Stimulated activated CD4-positive, alpha-beta T cell treated with anti-CD3 and anti-CD28 coated beads, Interleukin-12 subunit alpha, Interleukin-12 subunit beta, amount 100 ng/mL, for 48 hours (primary cell): ENCODE measurements at regions not wholly inside any gene's neighbourhood (a gene's known extent, or its start where the extent isn't known, plus 50 kb on each side); places are given as distances from the start of the nearest gene placed in this dataset.
"Not testable (repeated sequence)": the region's sequence is repeated elsewhere in the genome, so short reads cannot be mapped to it uniquely, and the experiment has no call there.

Experiments used
- DNase-seq, 3 donors: peaks; one replicate each; pipeline ENCODE4 v3.0.0-alpha.2; 2020; ENCODE audit warnings: low read depth in 2 of 3, low spot score in 1 of 3

DNA sequence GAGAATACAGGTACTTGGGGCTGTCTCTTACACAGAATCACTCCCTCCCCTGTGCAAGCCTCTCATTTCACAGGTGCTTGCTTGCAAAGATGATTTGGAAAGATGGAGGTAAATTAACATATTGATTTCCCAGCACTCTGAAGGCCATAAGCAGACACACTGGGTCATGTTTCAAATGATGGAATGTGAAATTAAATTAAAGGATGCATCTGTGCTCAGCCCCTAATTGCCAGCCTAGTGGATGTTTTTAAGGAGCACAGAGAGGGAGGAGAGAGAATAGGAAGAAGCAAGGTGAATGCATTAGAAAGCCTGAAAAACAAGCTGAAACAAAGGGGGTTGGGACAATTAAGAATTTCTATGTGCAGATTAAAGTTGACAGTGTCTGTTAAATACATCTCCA lies 96.1 kb upstream of the GRIP1 start:
- no peak for DNase-seq

DNA sequence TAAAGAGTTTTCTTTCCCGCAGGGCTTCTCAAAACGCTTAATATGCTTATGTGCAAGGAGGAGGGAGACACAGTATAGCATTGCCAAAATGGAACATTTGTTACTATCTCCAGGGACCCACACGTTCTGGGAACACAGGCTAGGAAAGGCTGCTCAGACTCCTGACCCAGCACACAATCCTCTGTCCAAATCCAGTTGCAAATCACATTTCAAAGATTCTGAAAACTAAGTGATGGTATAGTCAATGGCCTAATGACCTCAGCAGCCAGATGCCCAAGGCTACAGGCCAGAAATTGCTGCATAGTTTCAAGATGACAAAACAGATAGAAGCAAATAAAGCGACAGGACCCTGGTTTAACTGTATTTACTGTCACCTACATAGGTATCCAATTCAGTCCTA lies 97.0 kb upstream of the GRIP1 start:
- no peak for DNase-seq

DNA sequence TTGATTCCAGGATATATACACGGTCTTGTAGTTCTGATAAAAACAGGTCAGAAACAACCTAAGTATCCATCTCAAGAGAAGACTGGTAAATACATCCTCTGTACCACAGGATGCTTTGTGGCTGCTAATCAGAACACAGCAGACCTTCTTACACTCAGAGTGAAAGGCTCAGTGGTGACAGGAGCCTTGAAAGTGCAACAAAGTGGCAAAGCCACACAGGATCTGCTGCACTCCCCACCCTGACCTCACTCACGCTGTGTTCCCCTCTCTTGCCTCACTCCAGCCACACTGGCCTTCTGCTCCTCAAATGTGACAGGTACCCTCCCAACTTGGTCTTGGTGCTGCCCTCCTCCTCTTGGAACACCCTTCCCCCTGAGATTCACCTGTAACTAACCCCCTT lies 98.1 kb upstream of the GRIP1 start:
- peak; percentile 20 to 34 (median 25) for DNase-seq

DNA sequence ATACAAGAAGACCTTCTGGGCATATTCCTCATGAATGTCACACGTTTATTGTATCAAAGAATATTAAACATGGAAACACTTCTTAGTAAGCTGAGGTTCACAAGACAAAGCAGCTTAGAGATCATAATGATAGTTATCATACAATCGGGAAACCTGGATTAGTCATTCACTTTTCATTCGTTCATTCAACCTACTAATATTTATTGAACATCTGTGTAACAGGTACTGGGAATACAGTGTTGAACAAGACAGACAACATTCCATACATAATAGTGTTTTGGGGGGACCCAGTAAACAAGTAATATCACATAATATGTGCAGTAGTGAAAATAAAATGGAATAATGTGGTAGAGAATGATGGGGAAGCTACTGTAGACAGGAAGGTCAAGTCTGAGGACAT lies 100.6 kb upstream of the GRIP1 start:
- no peak for DNase-seq

DNA sequence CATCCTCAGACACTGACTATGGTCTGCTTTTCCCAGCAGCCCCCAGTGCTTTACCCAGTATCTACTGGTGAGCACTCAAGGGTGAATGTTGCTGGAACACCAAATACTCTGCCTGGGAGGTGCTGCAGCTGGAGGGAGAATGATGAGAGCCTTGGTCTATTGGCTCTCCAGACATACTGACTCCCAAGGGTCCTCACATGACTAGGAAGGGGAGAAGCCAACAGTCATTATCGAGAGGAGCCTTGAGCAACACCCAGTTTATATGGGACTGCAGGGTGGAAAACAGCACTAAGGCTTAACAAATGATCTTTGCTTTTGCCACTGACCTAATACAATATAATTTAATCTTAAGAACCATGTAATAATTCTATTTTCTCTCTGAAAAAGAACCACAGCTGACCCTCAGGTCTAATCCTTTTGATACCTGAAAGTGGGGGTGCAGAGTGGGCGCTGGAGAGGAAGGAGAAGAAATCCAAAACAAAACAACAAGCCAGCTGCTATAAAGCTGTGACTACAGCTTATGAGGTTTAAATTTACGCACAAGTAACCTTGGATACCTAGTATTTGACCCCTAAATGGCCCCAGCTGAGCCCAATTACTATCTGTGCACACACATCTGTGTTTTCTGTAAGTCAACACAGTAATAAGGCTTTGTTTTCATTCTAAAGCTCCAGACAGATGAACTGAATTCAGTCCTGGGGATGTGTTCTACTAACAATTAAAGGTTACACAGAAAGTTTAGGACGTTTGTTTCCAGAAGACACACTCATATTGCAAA lies 107.8 kb upstream of the GRIP1 start:
- no peak for DNase-seq

DNA sequence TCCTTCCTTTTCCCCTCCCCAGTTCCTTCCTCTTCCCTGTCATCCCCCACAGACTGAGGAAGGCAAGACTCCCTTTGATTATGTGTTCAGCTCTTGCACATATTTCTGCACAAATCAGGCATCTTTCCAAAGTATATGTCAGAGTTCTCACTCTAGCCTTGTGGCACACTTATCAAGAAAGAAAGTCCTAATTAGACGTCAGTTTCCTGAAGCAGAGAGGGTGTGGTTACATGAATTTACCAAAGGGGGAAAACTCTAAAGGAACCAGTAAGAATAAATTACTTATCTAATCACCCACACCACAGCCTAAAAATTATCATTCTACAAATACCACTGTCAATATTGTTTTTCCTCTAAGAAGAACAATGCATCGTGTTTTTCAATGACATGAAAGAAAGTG lies 120.7 kb upstream of the GRIP1 start:
- no peak for DNase-seq

DNA sequence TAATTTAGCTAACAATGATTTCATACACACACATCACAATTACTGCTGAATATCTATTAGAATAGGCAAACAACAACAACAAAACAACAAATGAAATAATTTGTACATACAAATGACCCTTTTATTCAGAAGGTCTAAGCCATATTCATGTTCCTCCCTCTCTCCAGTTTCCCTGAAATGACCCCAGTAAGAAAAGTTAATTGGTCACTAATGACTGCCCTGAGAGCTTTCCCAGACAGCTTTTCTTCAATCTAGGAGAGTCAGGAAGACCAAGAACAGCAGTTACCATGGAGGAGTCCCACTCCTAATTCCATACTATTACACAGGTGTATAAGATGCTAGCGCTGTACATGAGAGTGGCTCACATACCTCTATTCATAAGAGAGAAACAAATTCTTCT lies 121.2 kb upstream of the GRIP1 start:
- no peak for DNase-seq

DNA sequence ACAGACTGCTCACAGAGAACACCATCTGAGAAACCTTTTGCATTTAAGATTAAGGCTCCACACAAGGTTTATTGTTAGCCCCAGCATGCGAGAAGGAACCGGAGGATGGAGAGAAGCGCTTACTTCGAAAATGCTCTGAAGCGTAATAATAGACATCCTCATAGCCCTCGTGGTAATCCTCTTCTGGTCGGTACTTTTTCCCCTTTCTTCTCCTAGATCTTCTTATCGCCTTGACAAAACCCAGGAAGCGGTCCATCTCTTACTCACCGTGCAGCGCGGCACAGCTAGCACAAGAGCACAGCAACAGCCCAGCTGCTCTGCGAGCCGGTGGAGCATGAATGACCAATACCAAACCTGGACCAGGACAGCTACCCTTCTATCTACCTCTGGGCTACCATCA lies 125.1 kb upstream of the GRIP1 start:
- DNase-seq, result no peak

DNA sequence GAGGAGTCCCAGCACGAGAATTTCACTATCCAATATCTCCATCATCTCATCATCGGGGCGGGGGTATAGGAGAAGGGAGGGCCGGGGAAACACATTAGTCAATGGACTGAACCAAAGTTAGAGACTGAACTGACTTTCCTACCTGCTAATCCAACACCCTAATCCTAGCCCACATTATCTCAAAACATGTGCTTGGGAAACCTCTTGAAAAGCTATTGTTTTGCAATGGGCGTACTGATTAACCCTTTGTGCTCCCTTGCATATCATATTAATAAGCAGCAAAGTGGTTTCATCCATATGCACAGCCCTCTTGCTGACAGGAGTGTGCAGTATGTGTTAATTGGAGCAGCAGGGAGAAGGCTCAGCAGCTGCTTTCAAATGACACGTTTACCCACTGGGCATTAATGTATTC lies 125.7 kb upstream of the GRIP1 start:
- no peak for DNase-seq

DNA sequence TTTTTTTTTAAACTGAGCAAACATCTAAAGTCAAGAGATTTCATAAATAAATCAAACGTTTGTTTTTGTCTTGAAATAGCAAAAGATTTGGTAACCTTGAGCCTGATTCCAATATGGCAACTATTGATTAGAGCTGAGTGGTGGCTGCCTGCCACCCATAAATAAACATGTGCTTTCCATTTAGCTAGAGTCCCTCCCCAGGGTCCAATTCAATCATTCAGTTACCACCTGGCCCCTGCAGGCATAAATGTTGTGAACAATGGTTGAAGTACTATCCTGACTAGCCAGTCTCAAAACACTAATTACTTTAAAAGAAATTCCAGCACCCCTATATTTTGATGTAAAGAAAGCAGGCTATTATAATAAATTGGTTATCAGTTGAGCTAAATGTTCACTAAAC lies 129.7 kb upstream of the GRIP1 start:
- DNase-seq, result no peak

DNA sequence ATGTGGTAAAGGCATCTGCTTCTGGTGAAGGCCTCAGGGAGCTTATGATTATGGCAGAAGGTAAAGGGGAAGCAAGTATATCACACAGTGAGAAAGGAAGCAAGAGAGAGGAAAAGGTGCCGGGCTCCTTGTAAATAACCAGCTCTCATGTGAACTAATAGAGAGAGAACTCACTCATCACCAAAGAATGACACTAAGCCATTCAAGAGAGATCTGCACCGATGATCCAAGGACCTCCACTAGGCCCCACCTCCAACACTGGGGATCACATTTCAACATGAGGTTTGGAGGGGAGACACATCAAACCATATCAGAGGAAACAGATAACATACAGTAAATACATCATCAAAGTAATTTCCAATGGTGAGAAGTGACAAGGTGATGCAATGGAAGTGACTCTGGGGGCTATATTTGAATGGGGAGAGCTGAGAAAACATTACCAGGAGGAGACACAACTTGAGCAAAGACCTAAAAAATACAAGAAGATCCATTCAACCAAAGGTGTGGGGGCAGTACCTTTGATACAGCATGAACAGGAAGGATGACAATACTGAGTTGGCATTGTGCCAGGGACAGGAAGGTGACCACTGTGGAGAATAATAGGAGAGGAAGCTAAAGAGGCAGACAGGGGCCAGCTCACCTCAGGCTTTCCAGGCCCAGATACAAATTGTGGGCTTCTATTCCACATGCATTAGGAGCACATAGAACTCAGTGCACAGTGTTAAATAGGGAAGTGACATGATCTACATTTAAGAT lies 134.4 kb upstream of the GRIP1 start:
- no peak for DNase-seq

DNA sequence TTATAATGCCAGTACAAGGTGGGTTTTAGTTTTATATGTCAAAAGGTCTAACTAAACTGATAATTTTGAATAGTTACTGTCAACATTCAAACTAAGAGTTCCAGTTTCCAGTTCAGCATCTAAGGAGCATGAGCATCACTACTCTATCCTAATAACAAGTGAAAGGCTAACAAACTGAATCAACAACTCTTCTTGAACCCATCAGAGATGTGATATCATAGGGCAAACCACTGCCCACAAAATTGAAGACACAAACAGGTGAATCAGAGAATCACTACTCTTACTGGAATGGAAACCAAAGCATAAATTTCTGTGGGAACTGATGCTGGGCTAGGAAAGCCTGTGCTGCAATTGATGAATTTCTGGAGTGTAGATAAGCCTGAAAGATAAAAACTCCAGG lies 140.7 kb upstream of the GRIP1 start:
- DNase-seq, result no peak

DNA sequence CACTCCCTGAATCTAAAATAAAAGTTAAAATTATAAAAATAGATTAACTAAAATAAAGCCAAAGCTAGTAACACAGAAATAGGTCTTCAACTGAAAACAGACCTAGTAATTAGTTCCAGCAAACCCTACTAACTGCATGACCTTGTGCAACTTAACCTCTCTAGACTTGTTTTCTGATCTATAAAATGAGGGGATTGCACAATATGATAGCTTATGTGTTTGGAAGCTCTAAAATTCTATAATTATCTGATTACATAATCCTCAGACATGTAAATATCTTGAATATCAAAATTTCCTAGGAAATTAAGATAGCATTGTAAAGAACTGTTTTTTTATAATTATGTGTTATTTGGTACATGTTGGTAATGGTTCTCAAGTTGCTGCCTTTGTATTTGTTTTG lies 144.1 kb upstream of the GRIP1 start:
- no peak for DNase-seq

DNA sequence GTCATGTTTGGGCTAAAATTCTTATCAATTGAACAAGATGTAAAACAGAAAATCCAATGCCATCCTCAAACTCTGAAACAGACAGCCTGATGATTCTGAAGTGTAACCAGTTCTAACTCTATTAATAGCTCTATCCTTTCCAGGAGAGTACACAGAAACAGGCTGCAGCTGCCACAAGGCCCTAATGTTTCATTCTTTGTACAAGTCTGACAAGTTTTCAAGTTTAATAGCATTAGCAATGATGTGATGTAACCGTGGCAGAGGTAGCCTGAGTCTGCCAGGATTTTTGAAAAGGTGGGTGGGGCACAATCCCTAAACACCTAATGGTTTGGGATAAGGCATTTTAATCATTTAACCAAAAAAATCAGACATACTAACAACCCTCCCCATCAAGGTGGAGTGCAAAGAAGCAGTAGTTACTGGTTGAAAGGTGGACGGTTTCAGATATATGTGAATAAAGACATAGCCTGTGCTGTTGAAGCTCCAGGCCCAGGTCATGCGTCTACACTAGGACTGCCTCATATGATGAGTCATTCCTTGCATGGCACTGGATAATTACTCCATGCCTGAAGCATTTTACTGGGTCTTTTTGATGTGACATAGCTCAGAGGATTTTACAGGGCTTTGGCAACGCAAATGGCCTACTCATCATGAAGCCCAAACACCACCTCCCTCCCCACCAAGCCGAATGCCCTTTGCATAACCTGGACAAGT lies 145.1 kb upstream of the GRIP1 start:
- DNase-seq, result no peak

DNA sequence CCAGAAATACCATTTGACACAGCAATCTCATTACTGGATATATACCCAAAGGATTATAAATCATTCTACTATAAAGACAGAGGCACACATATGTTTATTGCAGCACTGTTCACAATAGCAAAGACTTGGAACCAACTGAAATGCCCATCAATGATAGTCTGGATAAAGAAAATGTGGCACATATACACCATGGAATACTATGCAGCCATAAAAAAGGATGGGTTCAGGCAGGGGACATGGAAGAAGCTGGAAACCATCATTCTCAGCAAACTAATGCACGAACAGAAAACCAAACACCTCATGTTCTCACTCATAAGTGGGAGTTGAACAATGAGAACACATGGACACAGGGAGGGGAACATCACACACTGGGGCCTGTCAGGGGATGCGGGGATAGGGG lies 147.0 kb upstream of the GRIP1 start:
- DNase-seq, result not testable (repeated sequence)

DNA sequence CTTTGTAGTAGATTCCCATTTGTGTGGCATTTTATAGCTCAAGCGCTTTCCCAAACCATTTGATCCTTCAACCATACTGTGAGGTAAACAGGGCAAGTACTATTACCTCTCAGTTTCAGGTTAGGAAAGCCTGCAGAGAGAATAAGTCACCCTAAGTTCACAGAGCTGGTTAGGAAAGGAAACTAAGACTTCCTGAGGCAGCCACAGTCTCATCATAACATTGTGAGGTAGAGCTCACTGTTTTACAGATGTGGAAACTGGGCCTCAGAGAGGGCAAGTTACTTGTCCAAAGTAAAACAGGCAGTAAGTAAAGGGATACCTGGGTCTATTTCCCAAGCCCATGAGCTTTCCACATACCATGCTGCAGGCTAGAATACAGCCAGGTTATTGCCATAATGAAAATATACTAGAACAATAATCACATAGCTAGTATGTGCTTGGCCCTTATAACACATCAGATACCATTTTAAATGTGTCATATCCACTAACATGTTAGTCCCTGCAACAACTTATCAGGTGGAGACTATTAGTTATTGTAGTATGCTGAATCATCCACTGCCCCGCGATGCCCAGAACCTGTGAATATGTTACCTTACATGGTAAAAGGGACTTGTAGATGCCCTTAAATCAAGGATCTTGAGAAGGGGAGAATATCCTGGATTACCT lies 150.9 kb upstream of the GRIP1 start:
- no peak for DNase-seq

DNA sequence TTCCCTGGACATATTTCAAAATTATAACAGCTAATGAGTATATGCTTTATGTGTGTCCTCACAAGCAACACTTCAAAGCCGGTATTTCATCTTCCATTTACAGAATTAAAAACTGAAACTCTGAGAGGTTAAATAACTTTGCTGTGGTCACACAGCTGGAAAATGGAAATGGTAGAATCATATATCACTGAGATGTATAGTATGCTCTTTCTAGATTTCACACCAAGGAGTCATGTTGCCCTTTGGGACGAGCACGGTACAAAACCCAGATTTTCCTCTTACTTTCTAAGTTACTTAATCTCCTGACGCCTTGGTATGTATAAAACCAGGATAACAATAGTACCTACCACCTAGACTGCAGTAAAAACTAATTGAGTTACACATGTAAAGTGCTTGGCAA lies 152.6 kb upstream of the GRIP1 start:
- no peak for DNase-seq

DNA sequence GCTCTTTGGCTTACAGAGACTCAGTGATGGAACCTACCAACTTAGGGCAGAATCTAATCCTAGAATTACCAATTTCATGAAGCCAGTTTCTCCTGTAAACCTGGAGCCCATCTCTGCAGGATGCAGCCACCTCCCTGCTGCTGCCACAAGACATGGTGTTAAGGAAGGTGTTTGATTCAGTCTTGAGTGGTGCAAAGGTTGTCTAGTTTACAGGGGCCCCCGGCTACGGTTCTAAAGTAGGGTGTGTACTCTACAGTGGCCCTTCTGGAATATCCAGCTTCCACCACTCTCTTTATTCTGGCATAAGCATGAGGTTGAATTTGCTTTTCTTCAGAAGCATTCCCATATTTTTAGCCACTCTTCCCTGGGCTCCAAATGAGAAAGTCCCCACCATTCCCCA lies 154.1 kb upstream of the GRIP1 start:
- no peak for DNase-seq

DNA sequence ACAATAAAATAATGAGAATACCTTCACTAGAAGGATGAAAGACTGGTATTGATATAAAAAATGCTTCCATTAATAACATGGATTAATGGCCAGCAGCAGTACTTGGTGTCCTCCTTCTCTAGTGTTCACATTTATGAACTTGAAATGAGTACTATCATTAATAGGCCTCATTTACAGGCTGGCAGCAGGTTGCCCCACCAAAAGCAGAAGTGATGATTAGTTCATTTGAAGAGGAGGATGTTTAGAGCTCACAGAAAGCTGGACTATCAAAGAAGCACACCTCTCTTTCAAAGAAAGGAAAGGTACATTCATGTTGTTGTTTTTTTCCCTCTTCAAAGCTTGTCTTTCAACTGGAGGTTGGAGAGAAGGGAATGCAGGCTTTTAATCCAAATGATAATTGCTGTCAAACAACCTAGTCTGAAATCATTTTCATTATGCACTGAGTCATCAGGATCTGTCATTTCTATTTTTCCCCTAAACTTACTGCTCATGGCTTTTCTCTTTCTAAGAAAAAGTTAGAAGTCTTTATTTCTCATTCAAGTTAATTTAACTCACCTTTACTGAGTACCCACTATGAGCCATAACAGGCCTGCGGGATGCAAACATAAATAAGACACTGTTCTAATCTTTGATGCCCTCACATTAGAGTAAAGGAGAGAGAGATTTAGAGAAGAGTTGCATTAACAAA lies 157.9 kb upstream of the GRIP1 start:
- DNase-seq, result no peak

DNA sequence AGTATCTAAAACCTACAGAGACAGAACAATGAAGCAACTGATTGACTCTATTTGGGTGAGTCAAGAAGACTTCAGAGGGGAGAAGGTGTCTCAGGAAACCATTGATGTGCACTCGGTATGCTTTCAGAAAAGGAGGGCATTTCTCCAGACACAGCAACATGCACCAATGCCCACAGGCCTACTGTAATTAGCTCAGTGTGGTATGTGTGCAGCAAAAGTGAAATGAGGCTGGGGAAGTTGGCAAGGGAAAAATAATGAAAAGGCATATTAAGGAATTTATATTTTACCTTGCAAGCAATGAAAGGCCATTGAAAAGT lies 158.4 kb upstream of the GRIP1 start:
- no peak for DNase-seq

DNA sequence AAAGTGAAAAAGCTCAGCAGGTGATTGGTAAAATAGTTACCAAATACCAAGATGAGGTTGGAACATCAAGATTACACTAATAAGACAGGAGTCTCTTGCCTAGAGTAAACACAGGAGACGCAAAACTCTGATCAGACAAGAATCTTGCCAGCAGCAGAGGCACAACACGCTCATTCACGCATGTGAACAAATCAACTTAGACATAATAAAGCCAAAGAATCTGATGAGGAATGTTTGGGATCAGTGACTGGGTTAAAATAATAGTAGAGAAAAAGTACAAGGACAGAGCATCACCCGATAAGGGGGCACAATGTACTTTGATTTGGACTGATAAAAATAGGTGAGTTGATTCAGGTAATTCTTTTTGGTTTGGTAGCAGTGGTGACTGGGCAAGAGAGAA lies 159.5 kb upstream of the GRIP1 start:
- no peak for DNase-seq
